Neural progenitor cell (in vitro differentiated cells): ENCODE measurements at regions not wholly inside any gene's neighbourhood (a gene's known extent, or its start where the extent isn't known, plus 50 kb on each side); places are given as distances from the start of the nearest gene placed in this dataset.
A peak's percentile ranks its signal among the peaks of the same experiment; 100 is the strongest.

Experiments used
- DNase-seq: peaks from one replicate; pipeline ENCODE4 v3.0.0-alpha.2; 2016; ENCODE audit warnings: low spot score
- H2AFZ ChIP-seq: fragments of 200-600 bp; sonication (generic); replicated peaks from 2 replicates; pipeline ENCODE4 v1.6.1; 2016; ENCODE audit warnings: antibody characterized with exemption
- H3F3A ChIP-seq: fragments of 200-600 bp; sonication (generic); 2 replicates; pipeline ENCODE4 v1.6.1; 2016; ENCODE audit warnings: antibody characterized with exemption, low read depth
- H3K27ac ChIP-seq: fragments of 200-600 bp; sonication (generic); 2 replicates; pipeline ENCODE4 v1.5.1; 2016; ENCODE audit warnings: mild to moderate bottlenecking
- H3K27me3 ChIP-seq: fragments of 200-600 bp; sonication (generic); 2 replicates; pipeline ENCODE4 v1.6.1; 2016; ENCODE audit warnings: mild to moderate bottlenecking, moderate library complexity
- H3K36me3 ChIP-seq: fragments of 200-600 bp; sonication (generic); 2 replicates; pipeline ENCODE4 v1.5.1; 2016
- H3K4me1 ChIP-seq: fragments of 200-600 bp; sonication (generic); 2 replicates; pipeline ENCODE4 v1.6.1; 2016; ENCODE audit warnings: mixed run types
- H3K4me2 ChIP-seq: fragments of 200-600 bp; sonication (generic); 2 replicates; pipeline ENCODE4 v1.6.1; 2016
- H3K4me3 ChIP-seq: fragments of 200-600 bp; sonication (generic); 2 replicates; pipeline ENCODE4 v1.5.1; 2016
- H3K79me2 ChIP-seq: fragments of 200-600 bp; sonication (generic); 2 replicates; pipeline ENCODE4 v1.6.1; 2016; ENCODE audit warnings: low read depth
- H3K9ac ChIP-seq: fragments of 200-600 bp; sonication (generic); 2 replicates; pipeline ENCODE4 v1.6.1; 2016
- H3K9me3 ChIP-seq: fragments of 200-600 bp; sonication (generic); 2 replicates; pipeline ENCODE4 v1.5.1; 2016; ENCODE audit warnings: low read depth
- H4K20me1 ChIP-seq: fragments of 200-600 bp; sonication (generic); 2 replicates; pipeline ENCODE4 v1.6.1; 2016; ENCODE audit warnings: low read depth
- H3K27ac Mint-ChIP-seq: 3 replicates; pipeline ENCODE4 v1.8.0; 2021; ENCODE audit warnings: mixed read lengths
- H3K27me3 Mint-ChIP-seq: 2 replicates; pipeline ENCODE4 v1.8.0; 2022; ENCODE audit warnings: low read depth, mild to moderate bottlenecking, inconsistent platforms, moderate library complexity, mixed read lengths; ENCODE audit not compliant: insufficient read depth
- H3K36me3 Mint-ChIP-seq: 3 replicates; pipeline ENCODE4 v1.8.0; 2021; ENCODE audit warnings: mixed read lengths
- H3K4me1 Mint-ChIP-seq: 3 replicates; pipeline ENCODE4 v1.8.0; 2021; ENCODE audit warnings: mixed read lengths
- H3K4me3 Mint-ChIP-seq: 3 replicates; pipeline ENCODE4 v1.8.0; 2021; ENCODE audit warnings: mild to moderate bottlenecking, moderate library complexity, mixed read lengths
- H3K9me3 Mint-ChIP-seq: 3 replicates; pipeline ENCODE4 v1.8.0; 2020; ENCODE audit warnings: mixed read lengths
- CTCF ChIP-seq: fragments of 200-600 bp; sonication (generic); IDR thresholded peaks from 2 replicates; pipeline ENCODE4 v1.5.1; 2017; ENCODE audit warnings: antibody characterized with exemption, mild to moderate bottlenecking
- EZH2 ChIP-seq: fragments of 200-600 bp; sonication (generic); IDR thresholded peaks from 2 replicates; pipeline ENCODE4 v1.6.1; 2017; ENCODE audit warnings: antibody characterized with exemption, mild to moderate bottlenecking, moderate library complexity
- EZH2phosphoT487 ChIP-seq: fragments of 200-600 bp; sonication (generic); IDR thresholded peaks from 2 replicates; pipeline ENCODE4 v1.6.1; 2017; ENCODE audit warnings: antibody characterized with exemption

GRCh38 chr2:167851323-167851860 lies 396.0 kb downstream of the STK39 start:
- no peaks in the 10 kb centered on the region for H4K20me1 ChIP-seq
- no peak overlapping the region for H3K4me3 Mint-ChIP-seq
- no peaks in the 10 kb centered on the region for H3K4me1 ChIP-seq
- H3K4me3 ChIP-seq, result no peak overlapping the region
- H3K9me3 Mint-ChIP-seq, result peaks cover 19% of the 10 kb centered on the region
- no peaks in the 10 kb centered on the region for H3K27me3 ChIP-seq
- no peak overlapping the region for H2AFZ ChIP-seq
- no peaks in the 10 kb centered on the region for H3K4me1 Mint-ChIP-seq
- H3K27ac ChIP-seq, result no peak overlapping the region
- no peaks in the 10 kb centered on the region for H3K36me3 ChIP-seq
- H3K36me3 Mint-ChIP-seq, result peaks cover 3% of the 10 kb centered on the region
- H3F3A ChIP-seq, result peaks cover 1% of the 10 kb centered on the region
- peaks cover 3% of the 10 kb centered on the region for H3K27me3 Mint-ChIP-seq
- no peak overlapping the region for H3K27ac Mint-ChIP-seq
- no peak for DNase-seq
- H3K4me2 ChIP-seq, result no peak overlapping the region
- no peaks in the 10 kb centered on the region for H3K9me3 ChIP-seq
- TF ChIP-seq CTCF, result no peak
- no peaks in the 10 kb centered on the region for H3K79me2 ChIP-seq
- no peak overlapping the region for H3K9ac ChIP-seq

GRCh38 chr2:167844714-167845530 lies 402.5 kb downstream of the STK39 start:
- Histone ChIP-seq H4K20me1 (no peaks in the 10 kb centered on the region), H3K27ac (peak overlapping the region; percentile 80), H3K4me2 (peak overlapping the region; percentile 43), H2AFZ (no peak overlapping the region), H3K9ac (no peak overlapping the region), H3K79me2 (no peaks in the 10 kb centered on the region), H3F3A (peaks cover 28% of the 10 kb centered on the region), H3K9me3 (peaks cover 3% of the 10 kb centered on the region), H3K4me3 (no peak overlapping the region), H3K27me3 (peaks cover 26% of the 10 kb centered on the region), H3K4me1 (peaks cover 27% of the 10 kb centered on the region), H3K36me3 (no peaks in the 10 kb centered on the region)
- Mint-ChIP-seq H3K9me3 (peaks cover 22% of the 10 kb centered on the region), H3K27ac (peak overlapping the region; percentile 69), H3K27me3 (peaks cover 3% of the 10 kb centered on the region), H3K4me1 (peaks cover 17% of the 10 kb centered on the region), H3K4me3 (no peak overlapping the region), H3K36me3 (peaks cover under 1% of the 10 kb centered on the region)
- peak; percentile 67 for TF ChIP-seq CTCF
- no peak for TF ChIP-seq EZH2phosphoT487
- no peak for TF ChIP-seq EZH2
- DNase-seq, result peak; percentile 74

GRCh38 chr2:167843657-167844056 lies 403.7 kb downstream of the STK39 start:
- no peak overlapping the region for H2AFZ ChIP-seq
- Mint-ChIP-seq H3K27ac (no peak overlapping the region), H3K27me3 (no peaks in the 10 kb centered on the region), H3K9me3 (peaks cover 14% of the 10 kb centered on the region), H3K36me3 (no peaks in the 10 kb centered on the region), H3K4me3 (no peak overlapping the region), H3K4me1 (peaks cover 17% of the 10 kb centered on the region)
- H3K4me1 ChIP-seq, result peaks cover 27% of the 10 kb centered on the region
- H3F3A ChIP-seq, result peaks cover 28% of the 10 kb centered on the region
- H3K27ac ChIP-seq, result no peak overlapping the region
- peaks cover 3% of the 10 kb centered on the region for H3K9me3 ChIP-seq
- no peak overlapping the region for H3K9ac ChIP-seq
- H3K4me3 ChIP-seq, result no peak overlapping the region
- DNase-seq, result no peak
- H3K36me3 ChIP-seq, result no peaks in the 10 kb centered on the region
- H3K27me3 ChIP-seq, result peaks cover 26% of the 10 kb centered on the region
- TF ChIP-seq EZH2 (no peak), CTCF (no peak), EZH2phosphoT487 (no peak)
- H3K79me2 ChIP-seq, result no peaks in the 10 kb centered on the region
- H4K20me1 ChIP-seq, result no peaks in the 10 kb centered on the region
- H3K4me2 ChIP-seq, result no peak overlapping the region
